WI38 (cell line): ENCODE measurements at regions not wholly inside any gene's neighbourhood (a gene's known extent, or its start where the extent isn't known, plus 50 kb on each side); places are given as distances from the start of the nearest gene placed in this dataset.

Source experiments
- H3K4me3 ChIP-seq: 2 replicates; pipeline ENCODE4 v1.5.1; 2011; ENCODE audit warnings: low read depth, mild to moderate bottlenecking, control low read depth, low read length
- TF ChIP-seq, protein P1 (sequence below): IDR thresholded peaks from 2 replicates; pipeline ENCODE4 v1.5.1; 2012; ENCODE audit warnings: low read depth, mild to moderate bottlenecking, control low read depth, low read length

DNA sequence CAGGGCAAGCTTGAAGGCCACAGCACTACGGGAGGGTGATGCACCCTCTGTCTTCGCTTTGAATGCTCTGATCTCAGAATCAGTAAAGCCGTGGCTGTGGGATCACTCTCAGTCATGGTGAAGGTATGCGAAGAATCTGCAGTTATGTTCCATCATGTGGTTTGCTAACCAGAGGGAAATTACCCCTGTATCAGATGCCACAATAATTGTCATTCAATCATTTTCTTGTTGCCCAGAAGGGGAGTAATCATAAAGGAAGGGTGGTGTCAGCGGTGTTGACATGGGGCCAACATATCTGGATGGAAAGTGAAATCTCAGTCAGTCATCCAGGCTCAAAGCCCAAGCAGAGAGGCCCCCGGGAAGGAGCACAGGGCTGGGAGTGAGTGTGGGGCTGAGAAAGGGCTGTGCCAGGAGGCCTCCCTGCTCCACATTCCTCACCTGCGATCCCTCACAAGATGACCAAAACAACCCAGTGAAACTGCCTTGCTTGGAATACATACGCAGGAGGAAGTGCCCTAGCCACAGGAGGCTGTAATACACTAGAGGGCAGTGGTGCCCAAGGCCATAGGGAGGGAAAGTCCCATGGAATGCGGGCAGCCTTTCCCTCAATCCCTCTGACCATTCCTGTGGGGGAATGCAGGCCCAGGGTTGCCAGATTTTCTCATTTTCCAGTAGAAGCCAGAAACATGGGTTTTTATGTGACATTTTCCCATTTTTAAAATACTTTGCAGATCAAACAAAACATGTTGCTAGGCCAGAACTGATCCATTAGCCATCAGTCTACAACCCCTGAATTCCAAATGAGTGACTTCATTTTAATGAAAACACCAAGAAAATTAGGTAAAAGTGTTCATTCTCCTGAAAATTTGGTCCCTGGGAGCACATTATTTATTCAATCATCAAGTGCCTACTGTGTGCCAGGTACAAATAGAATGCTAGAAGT is 95.7 kb upstream of the VANGL1 start:
- TF ChIP-seq, protein P1, sequence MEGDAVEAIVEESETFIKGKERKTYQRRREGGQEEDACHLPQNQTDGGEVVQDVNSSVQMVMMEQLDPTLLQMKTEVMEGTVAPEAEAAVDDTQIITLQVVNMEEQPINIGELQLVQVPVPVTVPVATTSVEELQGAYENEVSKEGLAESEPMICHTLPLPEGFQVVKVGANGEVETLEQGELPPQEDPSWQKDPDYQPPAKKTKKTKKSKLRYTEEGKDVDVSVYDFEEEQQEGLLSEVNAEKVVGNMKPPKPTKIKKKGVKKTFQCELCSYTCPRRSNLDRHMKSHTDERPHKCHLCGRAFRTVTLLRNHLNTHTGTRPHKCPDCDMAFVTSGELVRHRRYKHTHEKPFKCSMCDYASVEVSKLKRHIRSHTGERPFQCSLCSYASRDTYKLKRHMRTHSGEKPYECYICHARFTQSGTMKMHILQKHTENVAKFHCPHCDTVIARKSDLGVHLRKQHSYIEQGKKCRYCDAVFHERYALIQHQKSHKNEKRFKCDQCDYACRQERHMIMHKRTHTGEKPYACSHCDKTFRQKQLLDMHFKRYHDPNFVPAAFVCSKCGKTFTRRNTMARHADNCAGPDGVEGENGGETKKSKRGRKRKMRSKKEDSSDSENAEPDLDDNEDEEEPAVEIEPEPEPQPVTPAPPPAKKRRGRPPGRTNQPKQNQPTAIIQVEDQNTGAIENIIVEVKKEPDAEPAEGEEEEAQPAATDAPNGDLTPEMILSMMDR: peak; percentile 66
- H3K4me3 ChIP-seq: peak overlapping the region; percentile 32; the same call in 1 of the 2 replicates

DNA sequence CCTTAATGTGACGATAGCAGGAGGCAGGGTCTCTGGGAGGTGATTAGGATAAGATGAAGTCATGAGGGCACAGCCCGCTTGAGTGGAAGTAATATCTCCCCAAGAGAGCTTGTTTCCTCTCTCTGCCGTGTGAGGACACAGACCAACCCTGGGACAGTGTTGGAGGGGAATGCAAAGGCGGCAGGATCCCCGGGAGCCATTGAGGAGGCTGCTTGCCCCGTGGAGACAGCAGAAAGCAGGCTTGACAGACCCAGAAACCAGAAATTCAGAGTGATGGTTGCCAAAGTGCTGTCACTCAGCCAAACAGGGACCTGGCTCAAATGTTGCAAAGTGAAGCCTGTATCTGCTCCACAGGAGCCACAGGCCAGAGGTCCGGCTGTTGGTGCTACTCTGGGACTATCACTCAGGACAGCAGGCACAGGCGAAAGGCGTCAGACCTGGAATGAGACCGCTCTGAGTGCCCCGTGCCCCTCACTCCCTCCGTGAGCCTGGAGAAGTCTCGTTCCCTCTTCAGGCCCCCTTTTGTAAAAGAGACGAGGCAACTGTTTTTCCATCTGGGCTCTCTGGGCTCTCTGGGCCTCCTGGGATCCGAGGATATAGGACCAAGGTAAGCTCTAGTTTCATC is 96.6 kb upstream of the VANGL1 start:
- H3K4me3 ChIP-seq: no peak overlapping the region
- TF ChIP-seq, protein P1: no peak

DNA sequence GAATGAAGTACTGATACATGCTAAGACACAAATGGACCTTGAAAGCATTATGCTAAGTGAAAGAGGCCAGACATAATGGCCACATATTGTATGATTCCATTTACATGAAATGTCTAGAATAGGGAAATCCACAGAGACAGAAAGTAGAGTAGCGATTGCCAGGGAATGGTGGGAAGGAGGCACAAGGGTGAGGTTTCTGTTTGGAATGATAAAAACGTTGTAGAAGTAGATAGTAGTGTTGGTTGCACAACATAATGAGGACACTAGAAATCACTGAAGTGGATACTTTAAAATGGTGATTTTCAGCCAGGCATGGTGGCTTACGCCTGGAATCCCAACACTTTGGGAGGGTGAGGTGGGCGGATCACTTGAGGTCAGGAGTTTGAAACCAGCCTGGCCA is 97.6 kb upstream of the VANGL1 start:
- TF ChIP-seq, protein P1: no peak
- no peak overlapping the region for H3K4me3 ChIP-seq

DNA sequence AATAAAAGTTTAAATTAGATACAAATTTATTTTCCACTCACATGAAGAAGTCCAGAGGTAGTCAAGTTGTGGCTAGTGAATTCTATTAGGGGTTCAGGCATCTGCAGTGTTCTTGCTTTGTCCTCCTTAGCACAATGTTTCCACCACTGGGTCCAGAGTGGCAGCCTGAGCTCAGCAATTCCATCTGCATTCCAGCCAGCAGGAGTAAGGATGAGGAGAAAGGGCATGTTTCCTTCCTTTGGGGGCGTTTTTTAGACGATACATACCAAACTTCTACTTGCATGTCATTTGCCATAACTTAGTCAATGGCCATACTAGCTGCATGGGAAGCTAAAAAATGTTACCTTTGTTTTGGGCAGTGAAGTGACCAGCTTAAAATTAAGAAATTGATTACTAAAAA is 98.5 kb upstream of the VANGL1 start:
- TF ChIP-seq, protein P1: no peak
- no peak overlapping the region for H3K4me3 ChIP-seq

DNA sequence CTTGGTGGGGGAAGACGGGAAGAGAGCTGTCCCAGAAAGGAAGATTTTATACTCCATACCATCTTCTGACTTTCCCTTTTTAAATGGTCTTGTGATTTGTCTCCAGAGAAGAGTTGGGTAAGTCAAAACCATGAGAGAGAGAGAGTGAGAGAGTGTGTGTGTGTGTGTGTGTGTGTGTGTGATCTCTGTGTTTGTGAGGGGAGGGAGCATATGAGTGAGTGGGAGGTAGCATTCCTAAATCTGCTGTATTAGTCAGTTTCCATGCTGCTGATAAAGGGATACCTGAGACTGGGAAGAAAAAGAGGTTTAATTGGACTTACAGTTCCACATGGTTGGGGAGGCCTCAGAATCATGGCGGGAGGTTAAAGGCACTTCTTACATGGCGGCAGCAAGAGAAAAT is 102.0 kb upstream of the VANGL1 start:
- no peak overlapping the region for H3K4me3 ChIP-seq
- TF ChIP-seq, protein P1: no peak

DNA sequence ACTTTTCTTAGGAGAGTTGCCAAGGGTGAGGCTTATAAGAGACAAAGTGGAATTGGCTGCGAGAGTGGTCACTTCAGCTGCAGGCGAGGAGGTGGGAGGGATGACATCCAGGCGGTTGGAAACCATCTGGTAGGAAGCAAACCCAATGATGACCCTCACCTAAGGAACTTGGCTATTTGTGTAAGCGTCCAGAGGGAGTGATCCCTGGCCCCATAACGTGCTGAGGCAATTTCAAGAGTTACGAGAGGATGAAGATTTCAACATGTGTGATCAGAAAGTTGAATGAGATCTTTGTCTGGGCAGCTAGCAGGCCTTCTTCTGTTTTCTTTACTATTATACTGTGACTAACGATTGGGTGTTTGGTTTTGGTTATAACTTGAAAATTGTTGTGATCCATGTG is 102.7 kb upstream of the VANGL1 start:
- TF ChIP-seq, protein P1: no peak
- no peak overlapping the region for H3K4me3 ChIP-seq

DNA sequence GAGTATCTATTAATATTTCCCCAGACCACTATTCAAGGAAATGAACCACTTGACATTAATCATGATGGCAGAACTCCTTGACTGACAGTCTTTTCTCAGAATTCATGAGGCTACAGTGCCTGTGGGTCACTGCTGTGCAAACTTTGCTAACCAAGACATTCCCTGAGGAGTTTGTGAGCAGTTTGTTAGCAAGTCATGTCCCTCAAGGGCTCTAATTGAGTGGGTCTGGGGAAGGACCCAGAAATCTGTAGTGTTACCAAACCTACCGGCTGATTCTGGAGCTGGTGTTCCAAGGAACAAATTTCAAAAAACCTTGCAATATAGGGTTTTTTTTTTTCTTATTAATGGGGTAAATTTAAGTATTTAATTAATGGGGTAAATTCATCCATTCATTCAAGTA is 103.2 kb upstream of the VANGL1 start:
- no peak overlapping the region for H3K4me3 ChIP-seq
- TF ChIP-seq, protein P1: no peak
